Stomach (tissue), 4 donors: ENCODE measurements at regions not wholly inside any gene's neighbourhood (a gene's known extent, or its start where the extent isn't known, plus 50 kb on each side); places are given as distances from the start of the nearest gene placed in this dataset.

Experiments
- EP300 ChIP-seq: sonication (generic); formaldehyde crosslinking; IDR thresholded peaks from one replicate; pipeline ENCODE4 v1.6.1; 2017; ENCODE audit warnings: antibody characterized with exemption
- POLR2A ChIP-seq, 4 donors: fragments of 450-650 bp; IDR thresholded peaks; one replicate each; pipeline ENCODE4 v1.6.1; 2016; ENCODE audit warnings: antibody characterized with exemption in 4 of 4, control low read depth in 2 of 4, mild to moderate bottlenecking in 1 of 4, moderate library complexity in 1 of 4
- POLR2AphosphoS5 ChIP-seq, 3 donors: sonication (generic); formaldehyde crosslinking; IDR thresholded peaks; one replicate each; pipeline ENCODE4 v1.6.1; 2016; ENCODE audit warnings: antibody characterized with exemption in 3 of 3
- TF ChIP-seq, protein P1 (sequence below), 7 experiments: fragments of 450-650 bp in 4 of 7; fragments of 200-600 bp in 3 of 7; sonication (generic) in 3 of 7; IDR thresholded peaks; one replicate each; pipeline ENCODE4 v1.5.1; 2016 to 2019; ENCODE audit warnings: antibody characterized with exemption in 7 of 7, control low read depth in 2 of 7, mild to moderate bottlenecking in 1 of 7

DNA sequence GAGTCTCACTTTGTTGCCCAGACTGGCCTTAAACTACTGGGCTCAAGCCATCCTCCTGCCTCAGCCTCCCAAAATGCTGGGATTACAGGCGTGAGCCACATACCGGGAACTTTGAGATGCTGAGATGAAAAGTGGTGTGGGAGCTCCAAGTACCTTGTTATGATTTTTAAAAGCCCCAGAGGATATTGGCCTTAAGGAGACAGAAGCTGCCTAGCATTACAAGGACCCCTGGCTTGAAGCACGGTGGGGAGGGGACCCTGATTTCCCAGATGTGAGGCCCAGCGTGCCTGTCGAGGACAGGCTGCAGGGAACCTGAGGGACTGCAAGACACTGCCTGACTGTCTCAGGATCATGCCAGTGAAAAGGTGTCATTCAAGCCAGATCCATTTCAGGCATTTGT lies 75.3 kb upstream of the TIAM2 start:
- TF ChIP-seq POLR2AphosphoS5 (IDR thresholded peaks at IDR 0.05), result no peak
- TF ChIP-seq, protein P1, sequence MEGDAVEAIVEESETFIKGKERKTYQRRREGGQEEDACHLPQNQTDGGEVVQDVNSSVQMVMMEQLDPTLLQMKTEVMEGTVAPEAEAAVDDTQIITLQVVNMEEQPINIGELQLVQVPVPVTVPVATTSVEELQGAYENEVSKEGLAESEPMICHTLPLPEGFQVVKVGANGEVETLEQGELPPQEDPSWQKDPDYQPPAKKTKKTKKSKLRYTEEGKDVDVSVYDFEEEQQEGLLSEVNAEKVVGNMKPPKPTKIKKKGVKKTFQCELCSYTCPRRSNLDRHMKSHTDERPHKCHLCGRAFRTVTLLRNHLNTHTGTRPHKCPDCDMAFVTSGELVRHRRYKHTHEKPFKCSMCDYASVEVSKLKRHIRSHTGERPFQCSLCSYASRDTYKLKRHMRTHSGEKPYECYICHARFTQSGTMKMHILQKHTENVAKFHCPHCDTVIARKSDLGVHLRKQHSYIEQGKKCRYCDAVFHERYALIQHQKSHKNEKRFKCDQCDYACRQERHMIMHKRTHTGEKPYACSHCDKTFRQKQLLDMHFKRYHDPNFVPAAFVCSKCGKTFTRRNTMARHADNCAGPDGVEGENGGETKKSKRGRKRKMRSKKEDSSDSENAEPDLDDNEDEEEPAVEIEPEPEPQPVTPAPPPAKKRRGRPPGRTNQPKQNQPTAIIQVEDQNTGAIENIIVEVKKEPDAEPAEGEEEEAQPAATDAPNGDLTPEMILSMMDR (IDR thresholded peaks at IDR 0.05), result no peak
- TF ChIP-seq POLR2A (IDR thresholded peaks at IDR 0.05), result no peak
- no peak for TF ChIP-seq EP300
